ENCODE measurements at regions not wholly inside any gene's neighbourhood (a gene's known extent, or its start where the extent isn't known, plus 50 kb on each side); places are given as distances from the start of the nearest gene placed in this dataset.
"Not testable (repeated sequence)": the region's sequence is repeated elsewhere in the genome, so short reads cannot be mapped to it uniquely, and the experiment has no call there.

DNA sequence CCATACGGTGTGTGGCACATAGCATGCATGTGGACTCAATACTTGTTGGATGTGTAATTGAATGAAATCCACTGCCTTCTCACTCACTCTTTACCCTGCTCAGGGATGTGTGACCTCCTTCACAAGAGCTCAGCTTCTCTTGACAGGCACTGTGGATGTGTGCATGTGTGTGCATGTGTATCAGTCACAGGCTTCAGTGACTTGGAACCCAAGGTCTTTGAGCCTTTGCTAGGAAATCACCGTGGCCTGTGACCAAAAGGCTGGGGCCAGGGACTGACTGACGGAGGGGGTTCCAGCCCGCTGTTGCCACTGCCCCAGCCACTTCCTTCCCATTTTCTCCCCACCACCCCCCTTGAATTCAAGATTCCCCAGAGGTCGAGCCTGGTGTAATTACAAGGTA lies 144.4 kb upstream of the POU3F1 start:
- no peak overlapping the region for H3K4me3 Mint-ChIP-seq
- no peak for DNase-seq
- no peaks in the 10 kb centered on the region for H3K36me3 Mint-ChIP-seq
- POLR2A ChIA-PET, result no interaction called here
- H3K27me3 Mint-ChIP-seq, result peaks cover 32% of the 10 kb centered on the region
- no peak overlapping the region for H3K27ac Mint-ChIP-seq
- ATAC-seq (ENCODE audit: low read depth), result no peak
- H3K4me1 Mint-ChIP-seq, result peaks cover 4% of the 10 kb centered on the region
- H3K9me3 Mint-ChIP-seq, result no peaks in the 10 kb centered on the region

DNA sequence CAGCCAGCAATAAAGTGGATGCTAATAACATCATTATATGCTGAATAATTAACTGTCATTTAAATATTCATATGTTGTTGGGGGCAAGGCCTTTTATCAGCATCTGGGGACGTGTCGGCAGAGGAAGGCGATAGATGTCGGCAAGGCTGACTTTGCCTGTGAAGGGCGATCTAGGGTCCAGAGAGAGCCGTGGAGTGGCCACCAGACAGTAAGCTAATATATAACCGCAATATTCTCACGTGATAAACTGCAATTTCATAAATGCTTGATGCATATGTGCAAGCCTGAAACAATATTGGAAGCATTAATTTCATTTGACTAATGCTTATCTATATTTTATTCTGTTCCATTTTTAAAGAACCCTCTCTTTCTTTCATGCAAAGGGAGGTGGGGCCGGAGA lies 141.0 kb upstream of the POU3F1 start:
- H3K4me3 Mint-ChIP-seq, result no peak overlapping the region
- H3K27me3 Mint-ChIP-seq, result peaks cover 32% of the 10 kb centered on the region
- POLR2A ChIA-PET, result no interaction called here
- no peaks in the 10 kb centered on the region for H3K9me3 Mint-ChIP-seq
- peaks cover 4% of the 10 kb centered on the region for H3K4me1 Mint-ChIP-seq
- ATAC-seq (ENCODE audit: low read depth) (no peak), DNase-seq (no peak)
- H3K36me3 Mint-ChIP-seq, result no peaks in the 10 kb centered on the region
- no peak overlapping the region for H3K27ac Mint-ChIP-seq

DNA sequence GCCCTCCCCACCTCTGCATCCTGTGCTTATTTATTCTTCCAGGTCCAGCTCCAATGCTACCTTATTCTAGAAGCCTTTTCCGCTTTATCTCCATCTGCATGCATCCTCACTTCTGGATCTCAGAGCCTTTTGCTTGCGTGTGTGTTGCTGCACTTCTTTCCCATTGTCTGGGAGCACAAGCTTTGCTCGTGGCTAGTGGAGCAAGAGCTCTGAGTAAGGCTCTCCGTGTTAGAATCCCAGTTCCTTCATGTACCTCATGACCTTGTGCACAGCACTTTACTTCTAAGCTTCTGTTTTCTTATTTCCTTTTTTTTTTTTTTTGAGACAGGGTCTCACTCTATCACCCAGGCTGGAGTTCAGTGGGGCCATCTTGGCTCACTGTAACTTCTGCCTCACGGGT lies 140.0 kb upstream of the POU3F1 start:
- Mint-ChIP-seq H3K9me3 (no peaks in the 10 kb centered on the region), H3K4me1 (peaks cover 4% of the 10 kb centered on the region), H3K27me3 (peaks cover 26% of the 10 kb centered on the region), H3K36me3 (no peaks in the 10 kb centered on the region), H3K4me3 (no peak overlapping the region), H3K27ac (no peak overlapping the region)
- POLR2A ChIA-PET, result no interaction called here
- DNase-seq (no peak), ATAC-seq (ENCODE audit: low read depth) (no peak)

DNA sequence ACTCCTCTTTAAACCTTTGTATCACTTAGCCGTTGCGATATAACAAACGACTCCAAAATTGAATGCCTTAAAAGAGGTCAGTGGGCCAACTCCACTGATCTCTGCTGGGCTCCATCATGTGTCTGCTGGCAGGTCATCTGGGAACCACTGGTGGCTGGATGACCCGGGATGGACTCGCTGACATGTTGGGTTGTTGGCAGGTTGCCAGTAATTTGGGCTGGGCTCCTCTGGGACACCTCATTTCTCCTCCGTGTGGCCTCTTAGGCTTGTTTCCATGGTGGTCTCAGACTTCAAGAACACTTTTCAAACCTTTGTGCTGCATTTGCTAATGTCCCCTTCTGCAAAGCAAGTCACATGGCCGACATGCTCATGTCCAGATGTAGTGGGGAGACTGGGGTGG lies 139.3 kb upstream of the POU3F1 start:
- no peak overlapping the region for H3K4me3 Mint-ChIP-seq
- ATAC-seq (ENCODE audit: low read depth), result no peak
- H3K36me3 Mint-ChIP-seq, result no peaks in the 10 kb centered on the region
- DNase-seq, result no peak
- no peak overlapping the region for H3K27ac Mint-ChIP-seq
- peaks cover 21% of the 10 kb centered on the region for H3K27me3 Mint-ChIP-seq
- POLR2A ChIA-PET, result no interaction called here
- H3K9me3 Mint-ChIP-seq, result no peaks in the 10 kb centered on the region
- peaks cover under 1% of the 10 kb centered on the region for H3K4me1 Mint-ChIP-seq

DNA sequence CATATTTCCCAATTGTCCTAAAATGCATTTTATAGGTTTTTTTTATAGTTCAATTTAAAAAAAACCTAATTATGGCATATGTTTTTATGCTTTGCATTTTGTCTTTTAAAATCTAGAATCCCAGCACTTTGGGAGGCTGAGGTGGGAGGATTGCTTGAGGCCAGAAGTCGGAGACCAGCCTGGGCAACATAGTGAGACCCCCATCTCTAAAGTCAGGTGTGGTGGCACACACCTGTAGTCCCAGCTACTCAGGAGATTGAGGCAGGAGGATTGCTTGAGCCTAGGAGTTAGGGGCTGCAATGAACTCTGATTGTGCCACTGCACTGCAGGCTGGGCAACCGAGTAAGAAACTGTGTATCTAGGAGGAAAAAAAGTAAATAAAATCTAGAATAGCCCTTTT lies 137.2 kb upstream of the POU3F1 start:
- no peak for ATAC-seq (ENCODE audit: low read depth)
- POLR2A ChIA-PET, result no interaction called here
- no peak overlapping the region for H3K4me3 Mint-ChIP-seq
- H3K9me3 Mint-ChIP-seq, result peaks cover 1% of the 10 kb centered on the region
- H3K27me3 Mint-ChIP-seq, result peaks cover 10% of the 10 kb centered on the region
- no peaks in the 10 kb centered on the region for H3K36me3 Mint-ChIP-seq
- H3K27ac Mint-ChIP-seq, result no peak overlapping the region
- H3K4me1 Mint-ChIP-seq, result no peaks in the 10 kb centered on the region
- no peak for DNase-seq

DNA sequence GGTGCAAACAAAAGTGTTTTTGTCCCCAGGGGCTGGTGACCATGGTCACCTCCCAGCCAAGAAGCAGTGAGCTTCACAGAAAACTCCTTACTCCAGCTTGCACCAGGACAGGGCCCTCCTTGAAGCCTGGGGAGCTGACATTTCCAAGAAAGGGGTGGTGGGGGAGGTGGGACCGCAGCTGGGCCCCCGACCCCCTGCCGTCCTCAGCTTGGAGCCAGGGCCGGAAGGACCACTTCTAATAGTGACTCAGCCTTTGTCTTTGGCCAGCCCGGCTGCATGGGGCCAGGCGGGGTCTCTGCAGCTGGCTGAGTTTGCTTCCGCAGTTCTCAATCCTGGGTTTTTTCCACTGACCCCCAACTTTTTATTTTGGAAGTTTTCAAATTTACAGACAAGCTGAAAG lies 136.5 kb upstream of the POU3F1 start:
- H3K9me3 Mint-ChIP-seq, result peaks cover 1% of the 10 kb centered on the region
- ATAC-seq (ENCODE audit: low read depth), result no peak
- no peaks in the 10 kb centered on the region for H3K4me1 Mint-ChIP-seq
- H3K36me3 Mint-ChIP-seq, result no peaks in the 10 kb centered on the region
- H3K27ac Mint-ChIP-seq, result no peak overlapping the region
- POLR2A ChIA-PET, result no interaction called here
- peaks cover 9% of the 10 kb centered on the region for H3K27me3 Mint-ChIP-seq
- no peak for DNase-seq
- H3K4me3 Mint-ChIP-seq, result no peak overlapping the region

DNA sequence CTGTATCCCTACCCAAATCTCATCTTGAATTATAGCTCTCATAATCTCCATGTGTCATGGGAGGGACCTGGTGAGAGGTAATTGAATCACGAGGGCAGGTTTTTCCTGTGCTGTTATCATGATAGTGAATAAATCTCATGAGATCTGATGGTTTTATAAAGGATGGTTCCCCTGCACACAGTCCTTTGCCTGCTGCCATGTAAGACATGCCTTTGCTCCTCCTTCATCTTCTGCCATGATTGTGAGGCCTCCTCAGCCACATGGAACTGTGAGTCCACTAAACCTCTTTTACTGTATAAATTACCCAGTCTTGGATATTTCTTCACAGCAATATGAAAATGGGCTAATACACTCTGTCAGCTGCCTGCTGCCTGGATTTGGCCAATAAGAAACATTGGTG lies 133.8 kb upstream of the POU3F1 start:
- H3K27ac Mint-ChIP-seq; H3K4me3 Mint-ChIP-seq; ATAC-seq (ENCODE audit: low read depth); H3K36me3 Mint-ChIP-seq; H3K4me1 Mint-ChIP-seq; POLR2A ChIA-PET; H3K27me3 Mint-ChIP-seq; DNase-seq; H3K9me3 Mint-ChIP-seq: not testable (repeated sequence)

DNA sequence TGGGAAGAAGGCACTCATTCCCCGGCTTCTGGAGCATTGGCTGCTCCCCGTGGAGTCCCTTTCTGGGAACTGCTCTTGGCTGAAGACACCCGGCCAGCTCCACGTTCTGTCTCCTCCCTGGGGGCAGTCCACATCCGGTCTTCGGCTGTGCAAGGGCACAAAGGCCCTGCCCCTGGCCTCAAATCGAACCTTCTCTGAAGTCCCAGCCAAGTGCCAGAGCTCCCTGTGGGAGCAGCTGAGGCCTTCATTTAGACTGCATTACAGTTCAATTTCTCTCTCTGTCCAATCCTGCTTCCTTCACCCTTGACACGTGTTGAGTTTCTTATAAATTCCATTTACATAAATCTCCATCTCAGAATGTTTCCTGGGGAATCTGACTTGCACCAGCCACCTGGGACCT lies 132.9 kb upstream of the POU3F1 start:
- POLR2A ChIA-PET, result no interaction called here
- Mint-ChIP-seq H3K4me1 (no peaks in the 10 kb centered on the region), H3K36me3 (no peaks in the 10 kb centered on the region), H3K9me3 (peaks cover 1% of the 10 kb centered on the region), H3K27ac (no peak overlapping the region), H3K4me3 (no peak overlapping the region), H3K27me3 (peaks cover 5% of the 10 kb centered on the region)
- ATAC-seq (ENCODE audit: low read depth), result no peak
- DNase-seq, result no peak

DNA sequence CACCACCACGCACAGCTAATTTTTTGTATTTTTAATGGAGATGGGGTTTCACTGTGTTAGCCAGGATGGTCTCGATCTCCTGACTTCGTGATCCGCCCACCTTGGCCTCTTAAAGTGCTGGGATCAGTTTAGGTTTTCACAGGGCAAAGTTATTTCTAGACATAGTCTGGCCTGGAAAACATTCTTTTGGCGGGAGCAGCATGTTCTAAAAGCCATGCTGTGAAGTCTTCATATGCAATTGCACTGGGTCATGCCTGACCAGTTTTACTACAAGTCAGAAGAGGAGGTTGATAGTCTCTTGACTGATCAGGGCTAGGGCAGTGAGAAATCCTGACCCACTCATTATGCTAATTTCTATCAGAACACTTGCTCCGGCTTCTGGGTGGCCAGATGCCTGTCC lies 131.6 kb upstream of the POU3F1 start:
- no peaks in the 10 kb centered on the region for H3K4me1 Mint-ChIP-seq
- POLR2A ChIA-PET, result interaction anchor here (0.6 kb wide), 1 partner anchor 237 kb away, joined by 3 read pairs; no protein-coding TSS in a partner anchor
- peaks cover 8% of the 10 kb centered on the region for H3K27me3 Mint-ChIP-seq
- DNase-seq (no peak), ATAC-seq (ENCODE audit: low read depth) (no peak)
- no peak overlapping the region for H3K27ac Mint-ChIP-seq
- no peak overlapping the region for H3K4me3 Mint-ChIP-seq
- H3K36me3 Mint-ChIP-seq, result no peaks in the 10 kb centered on the region
- peaks cover 1% of the 10 kb centered on the region for H3K9me3 Mint-ChIP-seq

DNA sequence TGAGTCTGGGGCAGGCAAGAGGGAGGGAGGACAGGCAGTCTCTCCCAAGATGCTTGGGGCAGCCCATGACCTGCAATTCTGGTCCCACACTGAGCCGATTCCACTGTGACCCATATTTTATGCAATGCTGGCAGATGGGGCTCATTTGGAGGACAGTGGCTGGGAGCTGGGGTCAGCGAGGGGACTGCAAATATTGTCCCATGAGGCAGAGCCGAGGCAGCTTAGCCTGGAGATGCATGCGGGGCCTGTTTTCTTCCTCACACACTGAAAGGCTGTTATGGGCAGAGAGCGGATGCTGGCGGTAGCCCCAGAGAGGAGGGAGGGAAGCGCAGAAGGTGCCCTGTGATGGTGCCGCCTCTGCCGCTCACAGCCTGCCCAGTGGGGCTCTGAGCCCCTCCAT lies 128.5 kb upstream of the POU3F1 start:
- DNase-seq, result no peak
- Mint-ChIP-seq H3K4me1 (no peaks in the 10 kb centered on the region), H3K4me3 (no peak overlapping the region), H3K9me3 (no peaks in the 10 kb centered on the region), H3K36me3 (no peaks in the 10 kb centered on the region), H3K27ac (no peak overlapping the region), H3K27me3 (peaks cover 5% of the 10 kb centered on the region)
- POLR2A ChIA-PET, result no interaction called here
- no peak for ATAC-seq (ENCODE audit: low read depth)

DNA sequence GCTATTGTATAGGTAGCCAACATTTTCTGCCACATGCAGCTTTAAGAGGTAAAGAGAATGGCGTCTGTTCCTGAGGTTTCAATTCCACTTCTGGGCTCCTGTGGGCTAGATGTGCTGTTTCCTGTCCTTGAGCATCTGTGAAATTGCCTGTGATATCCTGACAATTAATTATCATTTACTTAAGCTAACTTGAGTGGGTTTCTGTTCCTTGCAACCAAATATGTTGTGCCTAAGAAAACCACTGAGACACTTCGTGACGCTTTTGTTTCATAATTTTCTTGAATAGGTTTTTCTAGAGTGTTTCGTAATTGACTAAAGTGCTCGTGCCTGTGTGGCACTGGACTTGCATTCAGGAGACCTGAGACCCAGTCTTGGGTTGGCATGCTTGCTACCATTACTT lies 127.3 kb upstream of the POU3F1 start:
- DNase-seq (no peak), ATAC-seq (ENCODE audit: low read depth) (no peak)

DNA sequence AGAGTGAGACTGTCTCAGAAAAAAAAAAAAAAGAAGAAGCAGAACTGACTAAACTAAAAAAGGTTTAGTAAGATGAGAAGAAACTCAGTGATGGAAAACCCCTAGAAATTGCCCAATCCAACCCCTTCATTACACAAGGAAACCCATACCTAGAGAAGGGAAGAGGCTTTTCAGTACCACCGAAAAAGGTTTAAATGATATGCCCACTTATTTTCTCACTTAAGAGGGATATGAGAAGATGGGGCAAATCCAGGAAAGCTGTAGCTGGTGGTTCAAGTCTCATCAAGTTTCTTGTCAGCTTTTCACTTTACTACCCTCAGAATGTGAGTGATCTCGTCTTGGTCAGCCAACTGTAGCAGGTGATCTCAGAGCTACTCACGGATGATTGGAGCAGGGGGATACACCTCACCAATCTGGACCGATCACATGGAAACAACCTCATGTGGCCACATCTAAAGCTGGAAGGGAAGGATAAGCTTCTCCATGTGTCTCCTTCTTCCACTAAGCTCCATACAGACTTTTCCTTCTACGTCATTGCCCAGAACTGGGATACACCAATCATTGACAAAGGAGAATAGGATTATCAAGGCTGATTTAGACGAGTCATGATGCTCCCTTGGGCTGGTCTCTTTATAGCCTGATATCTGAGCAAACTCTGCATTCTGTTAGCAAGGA lies 126.7 kb upstream of the POU3F1 start:
- H3K4me3 Mint-ChIP-seq, result no peak overlapping the region
- POLR2A ChIA-PET, result no interaction called here
- ATAC-seq (ENCODE audit: low read depth), result no peak
- H3K27me3 Mint-ChIP-seq, result peaks cover 3% of the 10 kb centered on the region
- H3K27ac Mint-ChIP-seq, result no peak overlapping the region
- no peak for DNase-seq
- H3K4me1 Mint-ChIP-seq, result no peaks in the 10 kb centered on the region
- H3K9me3 Mint-ChIP-seq, result no peaks in the 10 kb centered on the region
- H3K36me3 Mint-ChIP-seq, result no peaks in the 10 kb centered on the region

More for the DNA sequence above, 127.3 kb upstream of the POU3F1 start:
- no peaks in the 10 kb centered on the region for H3K4me1 Mint-ChIP-seq
- no peak overlapping the region for H3K27ac Mint-ChIP-seq
- POLR2A ChIA-PET, result no interaction called here
- H3K4me3 Mint-ChIP-seq, result no peak overlapping the region
- H3K36me3 Mint-ChIP-seq, result no peaks in the 10 kb centered on the region
- H3K27me3 Mint-ChIP-seq, result peaks cover 3% of the 10 kb centered on the region
- H3K9me3 Mint-ChIP-seq, result no peaks in the 10 kb centered on the region

DNA sequence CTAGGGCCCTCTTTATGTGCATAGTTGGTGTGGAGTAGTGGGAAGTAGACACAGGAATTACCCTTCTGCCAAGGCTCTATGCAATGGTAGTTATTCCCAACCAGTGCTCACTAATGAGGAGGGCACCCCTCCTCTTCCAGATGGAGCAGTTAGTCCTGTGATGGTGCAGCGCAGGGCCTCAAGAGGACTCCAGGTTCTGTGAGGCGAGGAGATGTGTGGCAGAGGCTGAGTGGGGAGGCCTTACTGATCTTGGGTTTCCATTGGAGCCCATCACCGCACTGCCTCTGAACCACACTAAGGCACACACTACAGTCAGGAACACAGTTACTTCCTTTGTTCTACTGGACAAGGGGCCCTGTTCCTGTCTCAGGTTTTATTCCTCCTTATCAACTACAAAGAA lies 122.5 kb upstream of the POU3F1 start:
- Mint-ChIP-seq H3K27me3 (peaks cover 7% of the 10 kb centered on the region), H3K4me3 (no peak overlapping the region), H3K27ac (no peak overlapping the region), H3K9me3 (no peaks in the 10 kb centered on the region), H3K4me1 (no peaks in the 10 kb centered on the region), H3K36me3 (no peaks in the 10 kb centered on the region)
- DNase-seq (no peak), ATAC-seq (ENCODE audit: low read depth) (no peak)
- POLR2A ChIA-PET, result no interaction called here

DNA sequence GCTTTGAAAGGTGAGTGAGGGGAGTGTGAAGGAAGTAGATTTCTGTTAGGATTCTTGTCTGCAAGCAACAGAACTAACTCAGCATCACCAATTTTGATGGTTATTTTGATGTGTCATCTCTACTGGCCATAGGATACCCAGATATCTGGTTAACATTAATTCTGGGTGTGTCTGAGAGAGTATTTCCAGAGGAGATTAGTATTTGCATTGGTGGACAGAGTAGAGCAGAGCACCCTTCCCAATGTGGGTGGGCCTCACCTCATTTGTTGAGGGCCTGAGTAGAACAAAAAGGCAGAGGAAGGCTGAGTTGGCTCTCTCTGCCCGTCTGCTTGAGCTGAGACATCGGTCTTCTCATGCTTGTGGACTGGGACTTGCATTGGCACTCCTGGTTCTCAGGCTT lies 121.8 kb upstream of the POU3F1 start:
- H3K4me1 Mint-ChIP-seq, result no peaks in the 10 kb centered on the region
- POLR2A ChIA-PET, result no interaction called here
- DNase-seq, result no peak
- no peak for ATAC-seq (ENCODE audit: low read depth)
- H3K36me3 Mint-ChIP-seq, result no peaks in the 10 kb centered on the region
- H3K9me3 Mint-ChIP-seq, result no peaks in the 10 kb centered on the region
- no peak overlapping the region for H3K4me3 Mint-ChIP-seq
- no peak overlapping the region for H3K27ac Mint-ChIP-seq
- peaks cover 8% of the 10 kb centered on the region for H3K27me3 Mint-ChIP-seq

DNA sequence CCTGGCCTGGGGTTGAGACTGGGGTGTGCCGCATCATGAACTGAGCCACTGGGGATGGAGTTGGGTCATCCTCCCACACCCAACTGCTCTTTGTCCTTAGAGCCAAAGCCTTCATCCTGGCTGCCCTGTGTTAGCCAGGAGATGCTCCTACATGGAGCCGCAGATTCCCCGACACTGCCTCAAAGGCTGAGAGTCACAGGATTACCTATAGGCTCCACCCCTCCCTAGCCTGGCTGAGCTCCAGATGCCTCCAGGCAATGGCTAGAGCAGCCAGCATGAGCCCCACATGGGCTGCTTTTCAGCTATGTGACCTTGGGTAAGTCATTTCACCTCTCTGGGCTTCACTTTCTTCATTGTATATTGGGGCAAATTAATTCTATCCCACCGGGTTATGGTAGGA lies 119.9 kb upstream of the POU3F1 start:
- Mint-ChIP-seq H3K36me3 (no peaks in the 10 kb centered on the region), H3K27me3 (peaks cover 10% of the 10 kb centered on the region), H3K27ac (no peak overlapping the region), H3K4me3 (no peak overlapping the region), H3K4me1 (no peaks in the 10 kb centered on the region), H3K9me3 (no peaks in the 10 kb centered on the region)
- ATAC-seq (ENCODE audit: low read depth) (no peak), DNase-seq (no peak)
- POLR2A ChIA-PET, result no interaction called here

Measured in activated naive CD8-positive, alpha-beta T cell treated with anti-CD3 and anti-CD28 coated beads, Interleukin-2, amount 10 ng/mL, durations not matched to agents 7 days and 5 days (primary cell).